T-helper 9 cell (primary cell): ENCODE measurements at regions not wholly inside any gene's neighbourhood (a gene's known extent, or its start where the extent isn't known, plus 50 kb on each side); places are given as distances from the start of the nearest gene placed in this dataset.

Source experiments
- DNase-seq: peaks from one replicate; pipeline ENCODE4 v3.0.0-alpha.2; 2020

DNA sequence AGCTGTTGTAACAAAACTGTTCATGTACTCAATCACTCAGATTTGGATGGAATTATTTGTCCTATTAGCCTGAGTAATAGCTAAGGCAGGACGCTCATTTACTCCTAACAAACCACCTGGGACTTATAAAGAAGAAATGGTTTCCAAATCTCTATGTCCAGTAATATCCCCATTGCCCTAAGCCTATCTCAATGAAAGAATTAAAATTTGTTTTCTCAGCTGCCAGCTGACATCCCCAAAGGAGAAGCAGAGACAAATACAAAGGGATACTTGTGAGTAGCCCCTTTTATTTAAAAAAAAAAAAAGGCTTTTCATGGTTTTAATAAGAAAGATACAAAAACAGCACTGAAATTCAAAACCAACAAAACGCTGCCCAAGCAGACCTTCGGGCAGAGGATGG is 211.4 kb upstream of the PARD3B start:
- no peak for DNase-seq

DNA sequence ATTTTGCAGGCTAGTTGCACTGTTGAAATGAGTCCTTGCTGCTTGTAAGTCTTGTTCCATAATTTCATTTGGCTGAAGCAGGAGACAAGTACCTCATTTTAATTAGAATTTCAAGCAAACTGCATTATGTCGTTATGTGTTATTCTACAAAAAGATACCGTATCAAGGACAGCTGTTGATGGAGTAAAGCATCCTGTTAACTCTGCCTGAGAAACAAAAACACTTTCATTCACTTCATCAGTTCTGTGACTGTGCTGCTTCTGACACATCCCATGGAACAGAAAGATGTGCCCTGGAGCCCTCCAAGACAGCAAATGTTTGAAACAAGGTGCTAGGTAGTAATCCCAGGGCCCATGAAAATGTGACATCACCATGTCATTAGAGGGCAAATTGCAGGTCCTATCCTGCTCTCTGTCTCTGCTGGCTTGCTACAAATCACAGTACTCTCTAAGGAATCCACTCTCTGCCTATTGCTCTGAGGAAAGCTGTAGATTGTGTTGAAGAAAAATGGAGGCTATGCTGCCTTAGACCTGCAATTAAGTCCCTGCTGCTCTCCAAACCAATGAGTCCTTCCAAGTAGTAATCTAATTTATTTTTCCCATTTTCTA is 209.7 kb upstream of the PARD3B start:
- DNase-seq = no peak

DNA sequence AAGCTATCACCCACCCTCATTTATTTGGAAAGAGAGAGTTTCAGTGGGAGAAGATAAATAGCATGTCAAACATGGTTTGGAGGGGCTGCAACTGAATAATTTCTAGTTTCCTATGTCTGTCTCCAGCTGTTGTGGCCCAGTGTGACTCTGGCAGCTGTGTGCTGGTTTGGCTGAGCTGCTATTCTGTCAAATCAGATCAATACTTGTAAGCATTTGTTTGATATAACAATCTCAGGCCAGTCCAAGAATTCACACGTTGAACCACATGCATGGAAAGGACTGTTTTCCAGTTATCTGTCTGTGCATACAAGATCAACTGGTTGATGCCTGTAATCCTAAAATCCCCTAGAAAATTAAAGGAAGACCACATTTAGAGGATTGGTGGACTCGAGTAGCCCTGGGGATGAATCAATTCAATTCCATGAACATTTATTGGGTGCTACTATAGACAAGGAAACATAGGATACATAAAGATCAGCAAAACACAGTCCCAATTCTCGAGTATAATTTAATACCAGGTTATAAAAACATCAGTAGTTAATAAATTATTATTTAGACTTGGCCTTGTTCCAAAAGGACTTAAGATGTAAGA is 209.0 kb upstream of the PARD3B start:
- DNase-seq = no peak

DNA sequence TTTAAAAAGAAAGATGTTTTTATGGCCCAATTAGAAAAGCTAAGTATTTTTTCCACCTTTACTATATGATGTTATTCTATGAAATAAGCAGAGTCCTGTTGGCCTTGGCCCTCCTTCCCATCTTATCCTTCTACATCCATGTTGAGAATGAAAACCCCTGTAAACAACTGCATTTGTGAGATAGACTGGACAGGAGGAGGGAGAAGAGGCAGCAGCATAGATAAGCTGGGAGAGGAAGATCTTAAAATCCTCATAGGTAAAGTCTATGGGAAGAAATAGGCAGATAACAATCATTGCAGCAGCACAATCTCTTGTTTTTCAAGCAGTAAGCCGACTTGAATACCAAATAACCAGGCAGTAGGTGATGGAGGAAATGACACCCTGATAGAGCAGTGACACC is 207.6 kb upstream of the PARD3B start:
- no peak for DNase-seq

DNA sequence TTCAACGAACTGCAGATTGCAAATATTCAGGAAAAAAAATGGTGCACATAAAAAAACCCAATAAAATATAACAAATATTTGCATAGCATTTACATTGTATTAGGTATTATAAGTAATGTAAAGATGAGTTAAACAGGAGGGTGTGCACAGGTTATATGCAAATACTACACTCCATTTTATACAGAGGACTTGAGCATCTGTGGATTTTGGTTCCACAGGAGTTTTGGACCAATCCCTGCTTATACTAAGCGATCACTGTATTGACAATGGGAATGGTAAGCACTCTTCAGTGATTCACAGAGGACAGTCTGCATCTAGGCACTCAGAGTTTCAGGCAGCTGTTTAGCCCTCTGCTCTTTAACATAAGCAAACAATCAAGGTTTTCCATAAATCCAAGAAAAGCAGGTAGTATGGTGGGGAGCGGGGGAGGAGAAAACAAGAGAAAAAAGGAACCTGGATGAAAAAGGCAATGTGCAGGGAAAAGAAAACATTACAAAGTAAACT is 206.0 kb upstream of the PARD3B start:
- no peak for DNase-seq

DNA sequence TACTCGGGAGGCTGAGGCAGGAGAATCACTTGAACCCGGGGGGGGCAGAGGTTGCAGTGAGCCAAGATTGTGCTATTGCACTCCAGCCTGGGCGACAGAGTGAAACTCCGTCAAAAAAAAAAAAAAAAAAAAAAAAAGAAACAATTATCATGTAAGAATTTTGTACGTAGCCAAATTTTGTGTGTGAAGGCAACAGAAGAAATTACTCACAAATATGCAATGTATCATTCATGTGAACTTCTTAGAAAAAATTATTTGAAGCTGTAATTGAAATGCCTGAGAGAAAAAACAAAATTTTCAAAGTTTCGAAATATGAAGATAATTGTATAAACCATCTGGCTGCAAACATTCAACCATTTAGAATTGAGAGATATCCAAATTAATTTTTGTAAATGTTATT is 204.8 kb upstream of the PARD3B start:
- no peak for DNase-seq

DNA sequence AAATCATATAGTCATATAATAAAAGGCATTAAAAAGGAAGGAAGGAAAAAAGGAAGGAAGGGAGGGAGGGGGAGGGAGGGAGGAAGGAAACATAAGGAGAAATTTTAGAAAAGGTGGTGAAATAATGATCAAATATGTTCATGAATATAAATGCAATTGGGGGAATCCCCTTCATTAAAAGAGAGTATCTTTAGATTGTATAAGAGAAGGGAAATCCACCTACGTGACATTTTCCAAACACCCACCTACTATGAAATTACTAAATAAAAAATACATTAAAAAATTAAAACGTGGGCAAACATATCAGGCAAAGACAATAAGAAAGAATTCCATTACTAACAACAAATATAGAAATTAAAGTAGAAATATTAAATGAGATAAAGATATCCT is 203.4 kb upstream of the PARD3B start:
- DNase-seq = no peak

DNA sequence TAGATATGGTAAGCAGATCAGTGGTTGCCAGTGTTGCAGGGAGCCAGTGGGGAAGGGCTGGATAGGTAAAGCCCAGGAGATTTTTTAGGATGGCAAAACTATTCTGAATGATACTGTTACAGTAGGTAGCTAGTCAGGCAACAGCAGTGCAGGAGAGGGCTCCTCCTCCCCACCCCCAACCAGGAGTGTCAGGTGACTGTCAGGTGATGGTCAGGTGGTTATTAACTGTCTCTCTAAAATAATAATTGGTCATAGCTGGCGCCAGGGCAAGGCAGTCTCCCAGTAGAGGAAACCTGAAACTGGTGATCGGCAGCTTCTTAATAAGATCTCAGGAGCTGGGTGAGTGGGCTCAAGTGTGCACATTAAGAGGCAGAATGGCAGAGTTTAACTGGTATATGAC is 201.6 kb upstream of the PARD3B start:
- no peak for DNase-seq

DNA sequence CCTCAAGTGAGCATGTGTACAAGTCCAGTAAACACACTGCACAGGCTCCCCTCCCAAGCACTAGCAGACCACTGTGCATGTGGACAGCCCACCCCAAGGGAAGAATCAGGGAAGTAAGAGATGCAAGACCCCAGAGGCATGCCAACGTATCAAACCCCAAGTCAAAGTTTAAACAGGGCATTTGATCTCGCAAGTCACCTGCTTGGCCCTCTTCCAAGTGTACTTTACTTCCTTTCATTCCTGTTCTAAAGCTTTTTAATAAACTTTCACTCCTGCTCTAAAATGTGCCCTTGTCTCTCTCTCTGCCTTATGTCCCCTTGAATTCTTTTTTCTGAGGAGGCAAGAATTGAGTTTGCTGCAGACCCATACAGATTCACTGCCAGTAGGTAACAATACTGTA is 201.2 kb upstream of the PARD3B start:
- no peak for DNase-seq

DNA sequence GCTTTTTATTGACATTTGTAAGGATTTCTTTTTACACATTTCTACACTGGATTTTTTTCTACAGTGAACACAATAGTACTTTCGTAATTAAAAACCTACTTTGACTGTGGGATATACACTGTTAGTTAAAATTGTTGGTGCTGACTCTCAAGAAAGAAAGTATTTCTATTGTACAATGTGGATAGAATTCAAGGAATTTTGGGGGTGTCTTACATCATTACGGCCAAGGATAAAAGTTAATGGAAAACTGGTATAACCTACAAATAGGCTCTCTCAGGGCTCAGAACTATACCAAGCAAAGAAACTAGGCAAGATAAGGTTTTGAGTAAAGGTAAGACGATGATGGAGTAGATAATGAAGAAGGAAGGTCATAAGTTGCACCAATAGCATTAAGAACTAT is 198.4 kb upstream of the PARD3B start:
- DNase-seq = no peak

DNA sequence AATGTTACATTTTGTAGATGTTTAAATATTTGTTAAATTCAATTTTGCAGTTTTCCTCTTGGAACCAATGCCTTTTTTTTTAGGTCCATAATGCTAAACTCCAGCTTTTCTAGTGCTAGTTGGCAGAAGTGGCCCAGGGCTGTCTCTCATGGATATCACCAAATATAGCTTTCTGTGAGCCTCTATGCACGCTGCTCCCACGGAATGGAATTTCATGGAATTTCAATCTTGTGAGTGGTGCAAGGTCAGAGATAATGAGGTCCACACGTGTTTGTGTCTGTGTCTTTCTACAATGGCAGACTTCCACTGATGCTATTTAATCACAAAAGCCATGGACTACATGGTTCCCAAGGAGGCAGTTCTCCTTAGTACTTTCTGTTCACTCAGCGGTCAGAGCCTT is 191.5 kb upstream of the PARD3B start:
- no peak for DNase-seq

DNA sequence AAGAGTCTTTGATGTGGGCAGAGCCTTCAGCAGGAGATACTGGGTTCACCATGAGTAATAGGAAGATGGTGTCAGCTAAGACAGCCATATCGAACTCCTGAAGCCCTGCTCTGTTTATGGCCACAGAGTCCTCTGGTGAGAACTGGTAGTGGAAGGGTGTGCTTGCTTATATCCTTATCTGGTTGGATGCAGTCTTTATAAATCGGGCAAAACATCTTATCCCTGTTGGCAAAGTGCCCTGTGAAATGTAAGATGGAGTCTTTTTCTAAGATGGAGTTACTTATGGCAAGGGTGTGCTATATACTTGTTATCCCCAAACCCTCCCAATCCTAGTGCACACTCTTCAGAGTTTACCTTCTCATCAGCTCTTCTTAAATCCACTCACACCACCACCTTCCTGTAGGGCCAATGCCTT is 190.8 kb upstream of the PARD3B start:
- DNase-seq = no peak

DNA sequence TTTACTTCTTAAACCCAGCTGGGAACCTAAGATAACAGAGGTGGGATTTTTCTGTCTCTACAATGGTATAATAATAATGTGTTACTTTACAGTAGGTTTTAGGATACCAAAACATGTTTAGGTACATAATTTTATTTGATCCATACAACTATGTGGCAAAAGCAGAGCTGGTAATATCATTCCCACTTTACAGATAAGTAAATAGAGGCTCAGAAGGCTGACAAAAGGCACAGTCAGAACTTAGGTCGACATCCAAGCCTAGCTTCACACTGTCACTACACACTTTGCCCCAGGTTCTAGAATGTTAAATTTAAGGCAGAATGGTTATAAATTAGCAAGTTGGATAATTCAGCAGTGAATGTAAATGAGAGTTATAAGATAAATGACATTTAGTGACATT is 189.6 kb upstream of the PARD3B start:
- no peak for DNase-seq

DNA sequence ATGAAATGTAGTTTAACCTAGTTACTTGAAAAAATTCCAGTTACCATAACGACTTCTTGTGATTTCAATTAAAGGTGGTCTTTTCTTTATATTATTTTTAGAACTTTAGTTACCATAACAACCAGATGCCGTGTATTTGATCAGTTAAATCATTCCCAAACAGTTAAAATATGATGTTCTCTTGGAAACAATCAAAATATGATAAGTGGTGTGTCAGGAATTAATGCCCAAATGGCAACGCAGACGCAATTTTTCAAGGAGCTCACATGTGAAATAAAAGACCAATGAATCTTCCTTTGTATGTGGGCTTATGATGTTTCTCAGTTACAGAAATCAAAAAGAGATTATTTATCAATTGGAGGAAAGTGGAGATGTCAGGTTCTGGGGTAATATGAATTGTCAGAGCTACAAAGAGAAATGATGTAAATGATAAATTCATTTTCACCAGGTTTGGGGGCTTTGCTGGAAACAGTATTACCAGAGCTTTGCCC is 189.1 kb upstream of the PARD3B start:
- DNase-seq = no peak

DNA sequence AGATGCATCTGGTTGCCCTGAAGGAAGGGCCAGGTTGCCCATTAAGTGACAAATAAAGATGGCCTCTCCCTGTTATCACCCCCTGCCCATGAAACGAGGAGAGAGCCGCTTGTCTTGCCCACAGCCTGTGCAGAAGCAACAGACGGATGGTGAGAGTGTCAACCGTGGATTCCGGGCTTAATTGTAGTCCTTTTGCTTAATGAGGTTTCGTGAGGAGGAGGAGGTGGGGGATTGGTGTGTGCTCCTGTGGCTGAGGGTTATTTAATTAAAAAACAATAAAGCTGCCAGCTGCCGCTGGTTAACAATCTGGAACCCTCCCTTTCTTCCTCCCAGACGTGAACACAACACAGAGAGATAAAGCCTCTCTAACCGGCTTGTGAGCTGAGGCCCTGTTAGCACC is 188.0 kb upstream of the PARD3B start:
- DNase-seq = no peak

DNA sequence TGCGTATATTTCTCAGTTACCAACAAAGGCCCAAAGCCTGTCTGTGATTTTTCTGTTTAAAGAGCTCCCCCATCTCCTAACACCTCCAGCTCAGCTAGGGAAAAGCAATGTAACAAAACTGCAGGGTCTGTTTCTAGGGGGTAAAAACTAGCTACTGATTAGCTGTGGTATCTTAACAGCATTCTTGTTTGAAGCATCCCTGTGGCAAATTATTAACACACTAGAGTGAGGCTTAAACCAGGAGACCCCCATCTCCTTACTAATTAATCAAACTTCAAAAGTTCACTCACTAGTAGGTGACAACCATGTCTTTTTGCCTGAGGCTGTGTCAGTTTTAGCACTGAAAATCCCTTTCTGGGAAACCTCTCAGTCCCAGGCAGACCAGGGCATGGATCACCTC is 186.2 kb upstream of the PARD3B start:
- no peak for DNase-seq

DNA sequence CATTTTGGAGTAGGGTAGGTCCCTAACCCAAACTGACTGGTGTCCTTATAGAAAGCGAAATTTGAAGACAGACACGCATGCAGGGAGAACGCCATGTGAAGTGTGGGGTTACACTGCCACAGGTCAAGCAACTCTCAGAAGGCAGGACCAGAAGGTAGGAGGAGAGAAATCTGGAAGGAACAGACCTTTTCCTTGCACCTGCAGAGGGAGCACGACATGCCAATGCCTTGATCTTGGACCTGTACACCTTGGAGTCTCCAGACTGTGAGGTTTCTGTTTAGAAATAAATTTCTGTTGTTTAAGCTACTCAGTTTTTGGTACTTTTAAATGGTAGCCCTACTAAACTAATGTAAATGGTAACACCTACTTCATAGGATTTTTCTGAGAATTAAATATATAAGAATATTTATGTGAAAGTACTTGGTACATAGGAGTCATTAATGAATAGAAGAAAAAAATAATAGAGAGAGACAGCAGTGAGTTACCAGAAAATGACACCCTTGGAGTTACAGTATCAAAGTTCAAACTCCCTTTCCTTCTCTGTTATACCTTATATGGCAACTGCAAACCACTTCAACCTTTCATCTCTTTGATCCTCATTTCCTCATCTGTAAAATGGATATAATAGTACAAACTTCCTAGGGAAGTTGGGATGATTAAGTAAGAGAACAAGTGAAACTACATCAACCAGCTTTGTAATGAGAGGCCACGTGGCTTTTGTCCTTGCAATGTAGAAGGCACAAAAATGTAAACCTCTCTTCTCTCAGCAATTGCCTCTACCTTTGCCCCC is 184.9 kb upstream of the PARD3B start:
- no peak for DNase-seq

DNA sequence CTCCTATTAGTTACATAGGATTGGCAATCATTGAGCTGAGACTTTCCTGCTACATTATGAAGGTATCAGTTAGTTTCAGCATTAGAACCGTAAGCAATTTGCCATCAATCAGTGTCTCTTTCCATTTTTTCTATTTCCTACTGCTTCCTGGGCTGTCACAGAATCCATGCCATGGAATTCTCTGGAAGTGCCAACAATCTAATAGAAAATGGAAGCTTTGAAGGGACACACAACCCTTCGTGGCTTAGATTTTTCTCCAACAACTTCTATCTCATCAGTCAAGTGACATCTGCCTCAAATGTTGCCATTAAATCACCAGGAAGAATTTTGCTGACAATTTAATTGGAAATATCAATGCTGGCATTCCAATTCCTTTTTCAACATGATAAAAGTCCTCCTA is 183.5 kb upstream of the PARD3B start:
- no peak for DNase-seq

DNA sequence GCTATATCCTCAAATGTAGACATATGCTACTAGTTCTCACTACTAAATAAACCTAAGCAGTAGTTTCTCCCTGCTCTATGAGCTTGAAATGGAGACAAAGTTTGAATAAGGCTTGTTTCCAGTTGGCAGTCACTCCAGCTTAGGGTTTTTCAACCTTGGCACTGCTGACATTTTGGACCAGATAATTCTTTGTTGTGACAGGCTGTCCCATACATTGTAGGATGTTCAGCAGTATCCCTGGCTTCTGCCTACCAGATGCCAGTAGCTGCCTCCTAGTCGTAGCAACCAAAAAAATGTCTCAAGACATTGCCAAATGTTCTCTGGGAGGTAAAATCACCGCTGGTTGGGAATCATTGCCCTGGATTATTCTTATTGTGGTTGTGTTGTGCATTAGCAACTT is 182.7 kb upstream of the PARD3B start:
- no peak for DNase-seq

DNA sequence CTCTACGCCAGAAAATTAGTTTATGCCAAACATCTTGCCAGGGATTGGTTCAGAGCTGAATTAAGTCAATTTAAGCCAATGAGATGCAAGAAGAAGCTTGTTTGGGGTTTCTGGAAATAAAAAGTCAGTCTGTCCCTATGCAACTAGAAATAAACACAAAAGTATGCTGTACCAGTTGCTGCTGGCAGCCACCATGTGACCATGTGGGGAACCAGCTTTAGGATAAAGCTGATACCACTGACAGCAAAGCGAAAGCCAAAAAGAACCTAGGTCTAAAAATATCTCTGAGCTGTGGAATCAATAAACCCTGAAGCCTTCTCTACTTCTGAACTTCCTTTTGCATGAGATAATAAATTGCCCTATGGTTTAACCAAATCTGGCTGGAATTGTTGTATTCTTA is 181.8 kb upstream of the PARD3B start:
- no peak for DNase-seq

DNA sequence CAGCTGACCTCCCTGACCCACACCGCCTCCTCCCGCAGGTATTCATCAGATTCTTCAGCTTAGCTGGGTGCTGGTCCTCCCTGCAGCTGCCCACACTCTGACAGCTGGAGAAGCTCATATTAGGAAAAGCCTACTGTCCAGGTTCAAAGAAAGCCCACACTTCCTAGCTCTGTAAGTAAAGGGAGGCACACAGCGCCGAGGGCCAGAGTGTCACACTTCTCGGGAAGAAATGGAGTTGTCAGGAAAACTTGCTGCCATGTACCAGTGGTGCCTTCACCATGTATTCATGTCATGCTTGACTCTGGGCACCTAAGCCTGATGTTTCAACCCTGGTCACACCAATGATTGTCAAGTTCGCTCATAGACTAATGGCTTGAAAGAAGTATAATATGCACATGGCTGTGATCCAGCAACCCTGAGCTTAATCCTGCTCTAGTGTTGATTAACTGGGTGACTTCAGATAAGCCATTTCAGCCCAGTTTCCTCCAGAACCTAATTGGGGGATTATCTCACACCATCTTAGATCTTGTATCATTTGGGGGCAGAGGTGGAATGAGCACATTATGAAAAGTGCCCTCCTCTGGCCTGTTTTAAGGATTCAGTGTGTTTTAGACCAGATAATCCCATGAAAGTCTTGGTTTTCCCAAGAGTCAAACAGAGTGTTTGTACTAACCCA is 180.3 kb upstream of the PARD3B start:
- no peak for DNase-seq

DNA sequence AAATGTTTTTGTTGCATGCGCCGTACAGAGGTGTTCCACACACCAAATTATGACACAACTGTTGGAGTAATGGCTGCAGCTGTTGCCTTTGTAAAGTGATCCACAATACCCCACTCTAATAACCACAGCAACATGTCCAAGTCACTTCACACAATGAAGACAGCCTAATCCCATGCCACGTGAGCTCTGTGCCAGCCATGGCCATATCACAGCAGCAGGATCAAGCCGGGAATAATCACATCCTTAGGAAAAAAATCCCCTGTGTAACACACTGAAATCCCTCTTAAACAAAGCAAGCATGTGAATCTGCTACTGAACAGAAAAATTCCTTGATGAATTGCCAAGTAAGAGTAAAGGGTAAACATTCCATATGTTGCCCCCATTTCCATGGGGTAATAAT is 179.5 kb upstream of the PARD3B start:
- no peak for DNase-seq

DNA sequence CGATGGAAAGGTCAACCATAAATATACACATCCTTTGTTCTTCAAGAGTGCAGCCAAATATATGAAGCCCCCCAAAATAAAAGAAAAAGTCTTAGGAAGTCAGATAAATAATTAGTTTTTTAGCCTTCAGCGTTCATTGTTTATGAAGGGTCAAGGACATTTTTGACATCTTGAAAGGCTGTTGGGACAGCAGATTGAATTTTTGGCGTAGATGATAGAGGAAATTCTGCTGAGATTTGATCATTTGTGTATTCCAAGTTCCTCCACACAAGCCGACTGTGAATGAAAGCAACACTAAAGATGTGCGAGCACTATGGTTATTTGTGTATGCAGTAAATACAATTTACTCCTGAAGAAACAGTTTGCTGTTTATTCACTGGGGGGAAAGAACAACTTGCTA is 177.8 kb upstream of the PARD3B start:
- DNase-seq = no peak
